GM12878 (cell line): ENCODE measurements at regions not wholly inside any gene's neighbourhood (a gene's known extent, or its start where the extent isn't known, plus 50 kb on each side); places are given as distances from the start of the nearest gene placed in this dataset.

Experiments used
- ATAC-seq: fragments of 200-7000 bp; cut with Tn5 transposase; 3 replicates; pipeline ENCODE4 v1.9.1; 2020; ENCODE audit warnings: mild to moderate bottlenecking, moderate library complexity
- BruUV-seq: library from RNA; stranded (reverse); fragments of 400-500 nt; replicated peaks from 2 replicates; lab custom pipeline; 2021; lab: Mats Ljungman, UMichigan
- CTCF ChIA-PET: fragments of 300-600 bp; sonication (Branson Sonifier 250); formaldehyde crosslinking; extraction: SDS; loops from one replicate; lab custom pipeline; 2021; ENCODE audit warnings: inconsistent platforms; lab: Yijun Ruan, JAX
- POLR2A ChIA-PET: fragments of 350-600 bp; formaldehyde crosslinking; extraction: SDS; loops from one replicate; lab custom pipeline; 2021; ENCODE audit warnings: inconsistent platforms; lab: Charles Lee
- RAD21 ChIA-PET: fragments of 300-600 bp; sonication (Branson Sonifier 250); formaldehyde crosslinking; loops from one replicate; lab custom pipeline; 2023; ENCODE audit warnings: antibody characterized with exemption; ENCODE audit not compliant: unreplicated experiment; lab: Charles Lee
- SMC1A ChIA-PET: fragments of 300-600 bp; sonication (Branson Sonifier 250); formaldehyde crosslinking; loops from one replicate; lab custom pipeline; 2023; ENCODE audit not compliant: unreplicated experiment, uncharacterized antibody; lab: Charles Lee
- DNase-seq: peaks from one replicate; pipeline ENCODE4 v3.0.0-alpha.2; 2011; ENCODE audit warnings: low read depth, low spot score
- FAIRE-seq: peaks from 3 replicates; lab custom pipeline; 2011; peaks lifted over from hg19 to GRCh38; lab: Jason Lieb, UNC
- H2AFZ ChIP-seq: 2 replicates; pipeline ENCODE4 v1.6.0; 2011; ENCODE audit warnings: low read depth, low read length, control low read depth; ENCODE audit not compliant: control insufficient read depth
- H3K27ac ChIP-seq: 2 replicates; pipeline ENCODE4 v1.5.1; 2011; ENCODE audit warnings: control low read depth; ENCODE audit not compliant: control insufficient read depth, insufficient read depth
- H3K27me3 ChIP-seq, 2 experiments: replicated peaks in 1 of 2; 2 replicates each; pipeline versions ENCODE4 v1.6.0 to v1.6.1; 2011; ENCODE audit warnings: low read length in 1 of 2; ENCODE audit not compliant: control insufficient read depth in 2 of 2, insufficient read depth in 2 of 2
- H3K36me3 ChIP-seq, 2 experiments: 2 replicates each; pipeline ENCODE4 v1.5.1; 2011; ENCODE audit warnings: low read length in 1 of 2; ENCODE audit not compliant: control insufficient read depth in 2 of 2, insufficient read depth in 2 of 2
- H3K4me1 ChIP-seq: 2 replicates; pipeline ENCODE4 v1.6.1; 2011; ENCODE audit warnings: mild to moderate bottlenecking, low read length, moderate library complexity, mixed read lengths; ENCODE audit not compliant: control insufficient read depth, insufficient read depth
- H3K4me2 ChIP-seq: 2 replicates; pipeline ENCODE4 v1.6.0; 2011; ENCODE audit warnings: control low read depth; ENCODE audit not compliant: control insufficient read depth, insufficient read depth
- H3K4me3 ChIP-seq: fragments of 200-600 bp; sonication (generic); 2 replicates; pipeline ENCODE4 v1.5.1; 2016
- H3K79me2 ChIP-seq: 2 replicates; pipeline ENCODE4 v1.6.0; 2011; ENCODE audit warnings: low read length; ENCODE audit not compliant: control insufficient read depth, insufficient read depth
- H3K9ac ChIP-seq: 2 replicates; pipeline ENCODE4 v1.8.0; 2011; ENCODE audit warnings: low read length, control low read depth, mixed read lengths; ENCODE audit not compliant: control insufficient read depth, insufficient read depth
- H3K9me3 ChIP-seq: replicated peaks from 3 replicates; pipeline ENCODE4 v1.5.1; 2011; ENCODE audit warnings: mild to moderate bottlenecking, low read length; ENCODE audit not compliant: control insufficient read depth, insufficient read depth
- H4K20me1 ChIP-seq: 2 replicates; pipeline ENCODE4 v1.6.0; 2011; ENCODE audit not compliant: control insufficient read depth, insufficient read depth
- ESRRA ChIP-seq: IDR thresholded peaks from 2 replicates; pipeline ENCODE4 v1.6.1; 2012; ENCODE audit warnings: mild to moderate bottlenecking, low read length, improper control_type of control experiment
- JUNB ChIP-seq: IDR thresholded peaks from 2 replicates; pipeline ENCODE4 v1.6.1; 2016; ENCODE audit warnings: antibody characterized with exemption, mild to moderate bottlenecking
- LARP7 ChIP-seq: fragments of 450-650 bp; IDR thresholded peaks from 2 replicates; pipeline ENCODE4 v1.6.1; 2017; ENCODE audit warnings: mild to moderate bottlenecking
- SMAD5 ChIP-seq: IDR thresholded peaks from 2 replicates; pipeline ENCODE4 v1.6.1; 2016; ENCODE audit warnings: antibody characterized with exemption, low read depth
- STAT1 ChIP-seq: fragments of 450-650 bp; conservative IDR thresholded peaks from 2 replicates; pipeline ENCODE4 v1.6.1; 2014; ENCODE audit warnings: antibody characterized with exemption, mild to moderate bottlenecking
- TCF3 ChIP-seq: IDR thresholded peaks from 2 replicates; pipeline ENCODE4 v1.6.1; 2012; ENCODE audit warnings: low read depth, mild to moderate bottlenecking, low read length, borderline replicate concordance; ENCODE audit not compliant: insufficient read depth
- WGBS: methylation state at CpG from one replicate; pipeline ENCODE4 v1.1.6; 2016; ENCODE audit warnings: low lambda C conversion rate; ENCODE audit not compliant: insufficient replicate concordance, insufficient coverage; ENCODE audit errors: missing lambda C conversion rate; 5-methylcytosine and 5-hydroxymethylcytosine counted together
- in situ Hi-C: fragments of 300-500 bp; cut with MboI; formaldehyde crosslinking; loops from 9 replicates; pipeline ENCODE4 v1.14.3; 2018; ENCODE audit warnings: mixed read lengths
- intact Hi-C: fragments of 100-400 bp; cut with micrococcal nuclease; formaldehyde crosslinking; loops from one replicate; pipeline ENCODE4 v1.14.2; 2022; ENCODE audit not compliant: unreplicated experiment
- TF ChIP-seq, protein P1 (sequence below): IDR thresholded peaks from 2 replicates; pipeline ENCODE4 v1.6.1; 2012; ENCODE audit warnings: mild to moderate bottlenecking, low read depth, low read length

DNA sequence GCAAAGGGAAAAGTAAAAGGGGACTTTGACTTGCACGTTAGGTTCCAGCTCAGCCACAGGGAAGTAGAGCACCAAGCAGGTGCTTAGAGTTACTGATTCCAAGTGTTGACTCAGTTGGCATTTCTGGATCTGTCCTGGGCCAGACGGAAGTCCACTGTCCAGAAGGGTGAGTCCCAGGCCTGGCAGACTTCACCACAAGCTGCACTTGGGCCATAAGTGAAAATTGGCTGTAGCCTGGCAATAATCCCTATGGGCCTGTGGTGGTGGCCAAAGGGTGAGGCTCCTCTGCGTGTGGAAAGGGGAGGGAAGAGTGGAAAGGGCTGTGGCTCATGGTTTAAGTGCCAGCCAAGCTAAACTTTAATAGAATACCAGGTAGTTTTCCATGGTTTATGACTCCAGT, 121.5 kb downstream of the DTWD1 start:
- Histone ChIP-seq H3K4me2 (no peak overlapping the region), H3K27me3 (no peaks in the 10 kb centered on the region), H2AFZ (no peak overlapping the region), H3K79me2 (no peaks in the 10 kb centered on the region), H3K36me3 (no peaks in the 10 kb centered on the region), H3K9ac (no peak overlapping the region), H4K20me1 (no peaks in the 10 kb centered on the region), H3K9me3 (no peaks in the 10 kb centered on the region), H3K4me3 (no peak overlapping the region), H3K4me1 (no peaks in the 10 kb centered on the region), H3K27ac (no peak overlapping the region)
- no TSS peak for BruUV-seq
- intact Hi-C loops (no loop called here), in situ Hi-C loops (no loop called here)
- FAIRE-seq (no peak), ATAC-seq (no peak), DNase-seq (no peak)
- CTCF ChIA-PET: no interaction called here
- RAD21 ChIA-PET: no interaction called here
- POLR2A ChIA-PET: no interaction called here
- SMC1A ChIA-PET: no interaction called here
- 8% methylated on average over 3 of the region's 3 CpGs for WGBS
- TF ChIP-seq JUNB (no peak), STAT1 (no peak), ESRRA (no peak), TCF3 (no peak), SMAD5 (no peak), LARP7 (no peak)
- TF ChIP-seq, protein P1, sequence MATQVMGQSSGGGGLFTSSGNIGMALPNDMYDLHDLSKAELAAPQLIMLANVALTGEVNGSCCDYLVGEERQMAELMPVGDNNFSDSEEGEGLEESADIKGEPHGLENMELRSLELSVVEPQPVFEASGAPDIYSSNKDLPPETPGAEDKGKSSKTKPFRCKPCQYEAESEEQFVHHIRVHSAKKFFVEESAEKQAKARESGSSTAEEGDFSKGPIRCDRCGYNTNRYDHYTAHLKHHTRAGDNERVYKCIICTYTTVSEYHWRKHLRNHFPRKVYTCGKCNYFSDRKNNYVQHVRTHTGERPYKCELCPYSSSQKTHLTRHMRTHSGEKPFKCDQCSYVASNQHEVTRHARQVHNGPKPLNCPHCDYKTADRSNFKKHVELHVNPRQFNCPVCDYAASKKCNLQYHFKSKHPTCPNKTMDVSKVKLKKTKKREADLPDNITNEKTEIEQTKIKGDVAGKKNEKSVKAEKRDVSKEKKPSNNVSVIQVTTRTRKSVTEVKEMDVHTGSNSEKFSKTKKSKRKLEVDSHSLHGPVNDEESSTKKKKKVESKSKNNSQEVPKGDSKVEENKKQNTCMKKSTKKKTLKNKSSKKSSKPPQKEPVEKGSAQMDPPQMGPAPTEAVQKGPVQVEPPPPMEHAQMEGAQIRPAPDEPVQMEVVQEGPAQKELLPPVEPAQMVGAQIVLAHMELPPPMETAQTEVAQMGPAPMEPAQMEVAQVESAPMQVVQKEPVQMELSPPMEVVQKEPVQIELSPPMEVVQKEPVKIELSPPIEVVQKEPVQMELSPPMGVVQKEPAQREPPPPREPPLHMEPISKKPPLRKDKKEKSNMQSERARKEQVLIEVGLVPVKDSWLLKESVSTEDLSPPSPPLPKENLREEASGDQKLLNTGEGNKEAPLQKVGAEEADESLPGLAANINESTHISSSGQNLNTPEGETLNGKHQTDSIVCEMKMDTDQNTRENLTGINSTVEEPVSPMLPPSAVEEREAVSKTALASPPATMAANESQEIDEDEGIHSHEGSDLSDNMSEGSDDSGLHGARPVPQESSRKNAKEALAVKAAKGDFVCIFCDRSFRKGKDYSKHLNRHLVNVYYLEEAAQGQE: no peak
